ENCODE measurements at regions not wholly inside any gene's neighbourhood (a gene's known extent, or its start where the extent isn't known, plus 50 kb on each side); places are given as distances from the start of the nearest gene placed in this dataset.

- TF ChIP-seq CTCF (conservative IDR thresholded peaks at IDR 0.05; ENCODE audit: low read depth, low read length) = no peak
- TF ChIP-seq POLR2A (IDR thresholded peaks at IDR 0.05; ENCODE audit: low read depth, low read length) = no peak
- no peak for TF ChIP-seq USF2 (IDR thresholded peaks at IDR 0.05; ENCODE audit: low read depth, low read length)
- no peak for TF ChIP-seq MXI1 (IDR thresholded peaks at IDR 0.05; ENCODE audit: borderline replicate concordance, low read depth, low read length)
- TF ChIP-seq RAD21 (IDR thresholded peaks at IDR 0.05; ENCODE audit: low read length) = no peak
- no peak for TF ChIP-seq CEBPB (IDR thresholded peaks at IDR 0.05; ENCODE audit: low read depth, low read length)
These were observed 279.1 kb downstream of the PHF14 start for GRCh38 chr7:11252705-11253272.
